GM19351 (cell line): ENCODE measurements at regions not wholly inside any gene's neighbourhood (a gene's known extent, or its start where the extent isn't known, plus 50 kb on each side); places are given as distances from the start of the nearest gene placed in this dataset.
A peak's percentile ranks its signal among the peaks of the same experiment; 100 is the strongest.

ENCODE experiments used
- ATAC-seq: cut with Tn5 transposase; IDR thresholded peaks from one replicate; pipeline ENCODE4 v1.9.1; 2021; ENCODE audit warnings: mild to moderate bottlenecking, moderate library complexity; ENCODE audit not compliant: unreplicated experiment

DNA sequence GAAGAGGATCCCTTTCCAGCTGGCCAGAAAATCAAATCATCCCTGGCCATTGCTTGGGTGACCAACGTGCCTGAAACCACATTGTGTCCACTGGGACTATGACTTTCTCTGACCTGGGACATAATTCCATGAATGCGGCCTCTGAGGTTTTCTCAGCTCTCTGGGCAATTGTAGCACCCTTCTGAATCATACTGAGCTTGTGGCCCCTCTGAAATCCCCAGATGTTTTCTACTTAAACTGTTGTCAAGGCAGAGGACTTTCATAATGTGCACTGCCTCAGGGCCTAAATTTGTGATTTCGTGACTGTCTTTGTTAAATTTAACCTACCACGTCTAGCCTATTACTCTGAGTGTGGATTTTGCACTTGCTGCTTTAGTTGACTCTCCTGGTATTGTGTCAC lies 321.1 kb upstream of the PLET1 start:
- ATAC-seq, result peak; percentile 35

GRCh38 chr11:112582366-112582765 lies 321.7 kb upstream of the PLET1 start:
- no peak for ATAC-seq

DNA sequence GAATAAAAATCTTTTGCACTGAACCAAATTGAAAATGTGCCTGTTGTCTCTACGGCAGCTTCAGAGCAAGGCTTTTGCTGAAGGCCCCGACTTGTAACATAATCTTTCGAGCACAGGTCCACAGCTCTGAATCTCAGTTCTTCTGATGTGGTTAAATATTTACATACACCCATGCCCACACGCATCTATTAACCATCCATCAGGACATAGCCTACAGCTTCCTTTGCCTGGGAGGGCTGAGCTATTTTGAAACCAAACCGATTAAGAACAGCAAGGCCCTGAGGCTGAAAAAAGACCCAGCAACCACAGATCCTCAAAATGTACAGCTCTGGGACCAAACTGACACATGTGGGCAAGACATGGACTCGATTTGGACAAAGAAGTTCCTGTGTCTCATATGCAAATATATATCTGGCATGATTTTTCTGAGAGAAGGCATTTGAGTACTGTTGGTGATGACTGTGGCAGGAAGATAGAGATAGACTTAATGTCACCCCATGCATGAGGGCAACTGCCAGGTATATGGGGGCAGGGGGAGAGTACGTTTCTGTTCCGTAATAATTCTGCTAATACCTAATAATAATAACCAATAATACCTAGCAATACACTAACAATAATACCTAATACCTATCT lies 322.7 kb upstream of the PLET1 start:
- ATAC-seq, result peak; percentile 88

GRCh38 chr11:112584672-112585071 lies 324.0 kb upstream of the PLET1 start:
- ATAC-seq, result no peak

DNA sequence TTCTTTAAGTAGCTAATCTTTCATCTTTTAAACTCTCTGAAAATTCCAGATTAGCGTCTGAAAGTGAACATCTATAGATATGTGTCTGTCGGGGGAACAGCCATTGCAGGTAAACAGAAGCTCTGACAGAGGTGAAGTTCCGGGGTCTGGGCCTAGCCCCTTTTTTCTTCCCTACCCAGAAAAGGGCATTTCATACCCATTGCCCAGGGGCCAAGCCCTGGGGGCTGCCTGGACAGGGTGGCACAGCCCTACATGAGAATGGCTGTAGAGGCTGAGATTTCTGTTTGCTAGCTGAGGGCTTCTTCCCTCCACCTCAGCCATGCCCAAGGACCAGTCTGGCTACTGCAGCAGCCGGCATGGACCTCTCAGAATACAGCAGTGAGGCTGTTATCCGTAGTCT lies 327.0 kb upstream of the PLET1 start:
- no peak for ATAC-seq

DNA sequence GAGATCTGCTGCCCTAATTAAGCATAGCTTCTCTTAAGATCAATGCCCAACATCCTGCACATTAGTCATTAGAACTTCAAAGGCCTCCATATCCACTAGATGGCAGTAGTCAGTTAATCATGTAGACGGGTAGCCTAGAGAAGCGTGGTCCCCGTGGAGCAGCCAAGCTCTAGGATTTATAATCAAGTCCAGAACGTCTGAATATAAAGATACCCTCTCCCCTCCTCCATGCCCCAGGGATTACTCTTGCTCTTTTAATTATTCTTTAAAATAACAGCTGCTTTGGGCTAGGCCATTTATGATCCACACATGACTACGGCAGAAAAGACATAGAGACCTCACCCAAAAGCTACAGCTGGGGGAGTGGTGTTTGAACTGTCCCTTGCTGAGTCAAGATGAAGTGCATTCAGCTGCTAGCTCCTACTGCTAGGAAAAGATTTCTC lies 327.6 kb upstream of the PLET1 start:
- ATAC-seq, result no peak

GRCh38 chr11:112589155-112589554 lies 328.5 kb upstream of the PLET1 start:
- no peak for ATAC-seq

GRCh38 chr11:112590764-112591163 lies 330.1 kb upstream of the PLET1 start:
- ATAC-seq, result no peak

DNA sequence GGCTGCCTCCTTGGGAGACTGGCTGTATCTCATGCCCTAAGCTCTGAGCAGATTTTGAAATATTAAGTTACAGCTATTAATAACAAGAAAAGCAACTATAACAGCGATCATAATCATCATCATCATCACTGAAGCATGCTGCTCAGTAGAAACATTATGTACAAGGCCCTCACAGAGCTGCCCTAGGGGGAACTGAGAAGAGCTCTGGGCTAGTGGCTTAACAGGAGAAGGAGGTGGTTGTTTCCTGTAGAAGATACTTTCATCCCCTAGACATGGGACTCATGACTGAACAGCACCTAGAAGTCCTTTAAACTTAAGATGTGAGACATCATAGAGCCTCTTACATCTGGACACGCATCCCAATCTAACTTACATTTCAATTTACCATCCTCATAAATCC lies 332.8 kb upstream of the PLET1 start:
- ATAC-seq, result peak; percentile 78

GRCh38 chr11:112596324-112596723 lies 335.7 kb upstream of the PLET1 start:
- ATAC-seq, result no peak

GRCh38 chr11:112597286-112597790 lies 336.7 kb upstream of the PLET1 start:
- ATAC-seq, result no peak

- no peak for ATAC-seq
Observed at GRCh38 chr11:112599265-112599664, 338.6 kb upstream of the PLET1 start.

DNA sequence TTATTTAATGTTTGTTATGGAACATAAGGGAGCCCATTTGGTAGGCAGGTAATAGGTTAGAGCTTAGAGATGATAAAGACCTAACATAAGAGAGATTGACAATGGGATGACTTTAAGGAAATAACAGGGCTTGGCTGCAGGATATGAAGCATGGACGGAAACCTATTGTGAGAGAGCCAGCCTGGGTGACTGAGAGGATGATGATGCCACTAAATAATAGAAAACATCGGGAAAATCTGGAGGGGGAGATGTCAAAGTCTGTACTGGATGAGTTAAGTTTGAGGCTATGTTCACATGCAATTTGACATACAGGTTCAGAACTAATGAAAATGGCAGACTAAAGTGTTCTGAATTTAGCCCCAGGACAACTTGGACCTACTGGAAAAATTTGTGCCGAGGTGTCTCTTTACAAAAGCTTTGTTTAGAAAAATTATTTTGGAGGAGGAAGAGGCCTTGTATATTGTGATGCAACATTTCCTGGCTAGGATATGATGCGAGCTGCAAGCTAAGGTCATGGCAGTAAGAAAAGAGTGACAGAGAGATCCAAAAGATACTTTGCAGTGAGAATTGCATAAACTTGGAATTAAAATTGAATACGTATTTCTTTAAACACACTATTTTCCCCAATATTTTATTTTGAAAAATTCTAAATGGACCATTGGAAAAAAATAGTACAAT lies 339.3 kb upstream of the PLET1 start:
- ATAC-seq, result no peak

- no peak for ATAC-seq
Observed at GRCh38 chr11:112605093-112605666, 344.5 kb upstream of the PLET1 start.

DNA sequence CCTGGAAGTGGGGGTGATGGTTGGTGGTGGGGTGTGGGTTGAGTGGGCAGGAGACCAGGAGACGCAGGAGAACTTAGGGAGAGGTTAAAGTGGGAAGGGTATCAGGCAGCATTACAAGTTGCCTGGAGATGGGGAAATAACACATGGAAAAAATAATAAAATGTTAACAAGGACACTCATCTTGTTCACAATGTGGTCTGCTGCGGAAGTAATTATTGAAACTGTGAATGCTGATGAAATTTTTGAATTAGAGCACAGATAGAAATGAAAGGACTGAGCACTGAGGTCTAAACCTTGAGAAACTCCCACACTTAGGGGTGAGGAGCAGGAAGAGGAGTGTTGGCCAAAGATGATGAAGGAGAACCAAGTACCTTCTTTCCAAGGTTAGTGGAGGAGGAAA lies 346.0 kb upstream of the PLET1 start:
- peak; percentile 57 for ATAC-seq

DNA sequence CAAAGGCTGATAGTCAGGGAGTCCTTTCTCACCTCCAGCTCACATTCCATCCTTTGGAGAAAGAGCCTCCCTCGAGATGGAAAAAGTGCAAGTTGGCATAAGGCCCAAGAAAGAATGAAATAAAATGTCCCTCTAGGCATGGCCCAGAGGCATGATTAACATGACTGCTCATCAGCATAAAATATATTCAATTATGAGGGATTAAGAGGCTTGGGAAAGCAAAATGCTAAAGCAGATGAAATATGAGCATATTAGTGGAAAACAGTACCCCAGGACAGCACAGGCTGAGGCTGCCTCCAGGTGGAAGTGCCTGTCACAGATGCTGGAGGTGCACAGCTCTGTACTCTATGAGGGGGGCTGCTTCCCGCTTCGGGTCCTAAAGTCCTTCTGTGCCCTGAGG lies 347.8 kb upstream of the PLET1 start:
- ATAC-seq, result no peak

GRCh38 chr11:112610494-112610893 lies 349.8 kb upstream of the PLET1 start:
- no peak for ATAC-seq

DNA sequence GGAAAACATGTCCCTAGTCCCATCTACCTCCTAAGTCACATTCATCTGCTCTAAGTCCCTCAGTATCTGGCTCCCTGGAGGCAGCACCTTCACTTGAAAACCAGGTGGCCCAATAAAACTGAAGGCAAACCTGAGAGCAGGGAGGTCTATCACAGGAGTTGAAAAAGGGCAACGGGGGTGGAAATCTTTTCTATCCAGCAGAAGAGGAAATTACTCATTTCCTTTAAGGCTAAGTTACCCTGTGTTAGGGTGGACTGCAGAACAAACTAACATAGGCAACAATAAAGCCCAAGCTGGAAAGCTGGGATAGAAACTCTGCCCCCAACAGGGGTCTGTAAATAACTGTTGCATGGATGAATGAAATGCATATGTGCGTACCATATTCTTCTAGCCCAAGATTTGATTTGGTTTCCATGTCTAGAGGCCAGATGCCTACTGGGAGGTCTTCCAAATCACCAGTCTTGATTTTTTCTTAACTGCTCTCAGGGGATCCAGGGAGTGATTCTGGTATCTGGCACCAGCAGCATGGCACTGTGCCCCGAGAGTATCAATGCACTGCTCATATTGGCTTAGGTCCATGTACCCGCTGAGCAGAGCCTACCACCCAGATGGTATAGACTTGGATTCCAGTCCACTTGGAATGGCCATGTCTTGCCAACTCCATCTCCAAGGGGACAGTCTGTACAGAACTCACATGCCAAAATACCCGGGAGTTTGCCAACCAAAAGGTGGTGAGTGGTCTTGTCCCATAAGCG lies 350.0 kb upstream of the NCAM1 start:
- no peak for ATAC-seq

GRCh38 chr11:112611771-112612170 lies 349.4 kb upstream of the NCAM1 start:
- no peak for ATAC-seq

DNA sequence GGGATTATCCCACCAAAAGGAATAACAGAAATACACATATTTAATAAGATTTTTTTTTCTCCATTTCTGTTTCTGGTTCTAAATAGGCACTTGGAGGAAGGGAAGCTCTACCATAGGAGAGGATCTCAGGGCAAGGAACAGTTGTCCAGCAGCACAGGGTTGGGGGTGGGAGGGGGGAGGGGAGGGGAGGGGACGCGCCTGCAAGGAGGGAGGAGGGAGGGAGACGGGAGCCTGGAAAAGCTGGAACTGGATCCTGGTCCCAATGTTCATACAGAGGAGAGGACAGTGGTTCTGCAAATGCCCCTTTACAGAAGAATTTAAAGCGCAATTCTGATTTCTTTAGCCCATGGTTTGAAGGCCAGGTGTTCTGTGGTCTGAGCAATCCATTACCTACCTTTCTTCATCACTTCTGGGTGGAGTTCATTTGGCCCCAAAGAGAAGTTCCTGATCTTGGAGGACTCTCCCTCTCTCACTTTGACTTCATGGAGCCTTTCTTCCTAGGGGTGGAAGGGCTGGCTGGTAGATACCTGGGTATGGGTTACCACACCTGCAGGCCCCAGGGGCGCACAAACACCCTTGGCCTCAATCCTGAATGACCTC lies 348.9 kb upstream of the NCAM1 start:
- no peak for ATAC-seq
